Right ventricle myocardium inferior (tissue), 1 donor: ENCODE measurements at regions not wholly inside any gene's neighbourhood (a gene's known extent, or its start where the extent isn't known, plus 50 kb on each side); places are given as distances from the start of the nearest gene placed in this dataset.
A peak's percentile ranks its signal among the peaks of the same experiment; 100 is the strongest.
"Not testable (repeated sequence)": the region's sequence is repeated elsewhere in the genome, so short reads cannot be mapped to it uniquely, and the experiment has no call there.

Experiments used
- ATAC-seq: fragments of 200-7000 bp; cut with Tn5 transposase; one replicate; pipeline ENCODE4 v1.9.1; 2020; ENCODE audit warnings: mild to moderate bottlenecking, moderate library complexity
- DNase-seq: peaks from one replicate; pipeline ENCODE4 v3.0.0; 2021; ENCODE audit errors: missing footprints
- intact Hi-C: fragments of 100-400 bp; cut with DNase I; formaldehyde crosslinking; loops from one replicate; pipeline ENCODE4 v1.11.0; 2022
- donor health status: DM: no; HTN: yes; CAD: no; lungs with severe emphysema.

DNA sequence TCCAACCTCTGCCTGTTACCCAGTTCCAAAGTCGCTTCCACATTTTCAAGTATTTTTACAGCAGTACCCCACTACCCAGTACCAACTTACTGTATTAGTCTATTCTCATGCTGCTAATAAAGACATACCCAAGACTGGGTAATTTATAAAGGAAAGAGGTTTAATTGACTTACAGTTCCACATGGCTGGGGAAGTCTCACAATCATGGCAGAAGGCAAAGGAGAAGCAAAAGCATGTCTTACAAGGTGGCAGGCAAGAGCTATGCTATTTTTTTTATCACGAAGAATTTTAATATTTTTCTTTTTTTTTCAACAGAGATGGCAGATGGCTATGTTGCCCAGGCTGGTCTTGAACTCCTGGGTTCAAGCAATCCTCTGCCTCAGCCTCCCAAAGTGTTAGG, 171.3 kb downstream of the MAIP1 start:
- intact Hi-C loops, ATAC-seq, DNase-seq: not testable (repeated sequence)

DNA sequence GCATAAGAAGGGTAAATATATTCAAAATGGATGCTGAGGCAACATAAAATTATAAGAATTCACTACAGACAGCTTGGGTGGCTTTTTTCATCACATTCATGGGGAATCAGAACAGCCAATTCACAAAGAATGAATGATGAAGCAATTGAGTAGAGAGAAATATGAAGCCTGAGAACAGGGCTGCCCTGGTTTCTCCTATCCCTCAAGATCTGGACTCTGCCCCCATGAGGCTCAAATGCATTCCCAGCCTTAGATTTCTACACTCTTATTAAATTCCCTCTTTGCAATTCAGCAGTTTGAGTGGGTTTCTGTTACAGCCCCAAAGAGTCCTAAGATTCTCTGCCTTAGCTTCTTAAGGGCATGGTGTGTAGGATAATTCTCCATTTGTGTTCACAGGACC, 172.5 kb downstream of the MAIP1 start:
- ATAC-seq (no peak), DNase-seq (no peak)
- intact Hi-C loops = no loop called here

DNA sequence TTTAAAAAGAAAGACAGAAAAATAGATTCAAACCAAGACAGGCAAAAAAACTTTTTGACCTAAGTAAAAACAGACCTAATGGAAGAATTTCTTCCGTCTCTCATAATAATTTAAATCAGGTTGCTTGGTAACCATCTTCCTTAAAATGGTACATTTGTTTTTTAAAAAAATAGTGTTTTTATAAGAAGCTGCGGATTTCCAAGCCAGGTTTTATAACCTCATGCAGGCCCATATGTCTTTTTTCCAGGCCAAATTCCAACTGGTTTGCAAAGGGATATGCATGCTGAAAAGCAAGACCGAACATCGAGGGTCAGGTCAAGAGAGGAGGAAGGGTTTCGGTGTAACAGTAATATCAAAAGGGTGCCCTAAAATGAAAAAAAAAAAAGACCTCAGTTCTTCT, 172.9 kb downstream of the MAIP1 start:
- intact Hi-C loops = no loop called here
- DNase-seq = no peak
- ATAC-seq = no peak

DNA sequence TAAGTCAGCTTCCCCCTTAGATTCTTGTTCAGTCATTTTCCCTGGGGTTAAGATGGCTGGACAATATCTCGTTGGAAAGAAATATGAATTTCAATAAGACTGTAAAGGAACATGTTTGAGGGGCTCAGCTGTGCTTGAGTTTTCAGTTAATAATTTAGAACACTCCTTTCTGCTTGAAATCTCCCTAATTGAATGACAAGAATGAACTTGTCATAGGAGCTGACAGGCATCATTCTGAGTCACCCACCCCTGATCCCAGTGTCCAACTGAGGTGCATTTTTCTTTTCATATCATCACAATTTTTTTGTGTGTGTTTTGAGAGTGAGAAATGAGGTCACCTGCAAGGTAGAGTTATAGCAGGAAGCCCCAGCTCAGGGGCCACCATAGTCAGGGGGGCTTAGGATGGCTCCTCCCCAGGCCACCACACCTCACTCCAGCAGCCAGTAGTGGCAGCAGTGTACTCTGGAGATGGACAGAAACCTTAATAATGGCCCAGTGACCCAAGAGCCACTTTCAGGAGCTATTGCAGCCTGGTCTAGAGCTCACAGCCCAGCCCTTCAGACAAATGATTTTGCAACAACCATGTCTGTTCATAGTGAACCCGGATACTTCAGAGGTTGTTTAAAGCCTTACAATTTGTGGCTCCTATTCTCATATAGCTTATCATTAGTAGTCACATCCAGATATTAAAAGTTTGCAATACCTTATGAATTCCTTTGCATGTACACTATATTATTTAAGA, 174.5 kb downstream of the MAIP1 start:
- ATAC-seq (no peak), DNase-seq (no peak)
- intact Hi-C loops = no loop called here

DNA sequence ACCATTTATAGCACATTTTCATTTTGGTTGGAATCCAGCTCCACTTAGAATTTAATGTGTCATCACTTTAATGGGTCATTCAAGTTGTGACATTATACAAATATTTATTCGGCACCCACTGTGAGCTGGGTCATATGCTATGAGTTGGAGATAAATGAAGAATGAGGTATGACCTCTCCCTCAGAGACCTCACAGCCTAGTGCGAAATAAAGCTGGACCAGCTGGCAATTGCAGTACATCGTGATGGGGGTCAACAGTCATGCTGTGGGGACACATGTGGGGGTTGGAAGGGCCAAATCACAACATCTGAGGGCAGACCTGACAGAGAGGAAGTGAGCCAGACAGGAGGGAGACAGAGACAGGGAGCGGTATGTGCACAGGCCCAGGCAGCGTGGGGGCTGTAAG, 175.4 kb downstream of the MAIP1 start:
- DNase-seq (no peak), ATAC-seq (no peak)
- intact Hi-C loops = no loop called here

DNA sequence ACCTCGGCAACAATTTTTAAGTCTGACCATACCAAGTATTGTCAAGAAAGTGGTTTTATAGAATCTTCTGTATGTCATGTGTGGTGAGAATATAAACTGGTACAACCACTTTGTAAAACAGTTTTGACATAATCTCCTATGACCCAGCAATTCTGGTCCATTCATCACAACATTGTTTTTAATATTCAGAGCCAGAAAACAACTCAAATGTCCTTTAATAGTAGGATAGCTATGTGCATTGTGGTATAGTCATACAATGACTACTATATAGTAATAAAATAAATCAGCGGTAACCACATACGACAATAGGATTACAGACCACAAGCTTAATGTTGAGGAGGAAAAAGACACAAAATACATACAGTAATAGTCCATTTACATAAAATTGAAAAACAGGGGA, 175.2 kb upstream of the SPATS2L start:
- ATAC-seq = no peak
- DNase-seq = no peak
- intact Hi-C loops = no loop called here

DNA sequence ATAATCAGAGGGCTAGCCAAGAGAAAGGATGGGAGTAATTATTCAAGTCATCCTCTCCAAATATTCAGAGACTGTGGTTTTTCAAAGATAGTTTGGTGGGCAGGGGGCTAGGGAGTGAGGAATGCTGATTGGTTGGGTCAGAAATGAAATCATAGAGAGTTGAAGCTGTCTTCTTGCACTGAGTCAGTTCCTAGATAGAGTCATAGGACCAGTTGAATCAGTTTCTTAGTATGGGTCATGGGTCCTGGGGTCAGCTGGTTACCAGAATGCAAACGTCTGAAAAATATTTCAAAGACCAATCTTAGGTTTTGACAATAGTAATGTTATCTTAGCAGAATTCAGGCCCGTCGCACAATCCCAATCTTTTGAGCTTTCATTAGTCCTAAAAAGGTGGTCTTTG, 171.4 kb upstream of the SPATS2L start:
- intact Hi-C loops = no loop called here
- DNase-seq (no peak), ATAC-seq (no peak)

DNA sequence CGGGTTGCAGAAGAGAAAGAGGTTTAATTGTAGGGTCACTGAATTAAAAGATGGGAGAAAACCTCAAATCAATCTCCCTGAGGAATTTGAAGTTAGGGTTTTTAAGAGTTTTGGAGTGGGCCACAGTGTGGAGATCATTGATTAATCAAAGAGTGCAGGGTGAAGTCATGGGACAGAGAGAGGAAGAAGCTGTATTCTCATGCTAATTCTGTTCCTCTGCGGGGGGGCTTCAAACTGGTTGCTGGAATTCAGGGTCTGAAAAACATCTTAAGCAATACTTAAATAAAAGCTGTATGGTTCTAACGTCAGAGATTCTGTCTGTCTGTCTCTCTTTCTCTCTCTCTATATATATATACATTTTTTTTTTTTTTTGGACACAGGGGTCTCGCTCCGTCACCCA, 169.8 kb upstream of the SPATS2L start:
- no peak for ATAC-seq
- DNase-seq = no peak
- intact Hi-C loops = no loop called here

DNA sequence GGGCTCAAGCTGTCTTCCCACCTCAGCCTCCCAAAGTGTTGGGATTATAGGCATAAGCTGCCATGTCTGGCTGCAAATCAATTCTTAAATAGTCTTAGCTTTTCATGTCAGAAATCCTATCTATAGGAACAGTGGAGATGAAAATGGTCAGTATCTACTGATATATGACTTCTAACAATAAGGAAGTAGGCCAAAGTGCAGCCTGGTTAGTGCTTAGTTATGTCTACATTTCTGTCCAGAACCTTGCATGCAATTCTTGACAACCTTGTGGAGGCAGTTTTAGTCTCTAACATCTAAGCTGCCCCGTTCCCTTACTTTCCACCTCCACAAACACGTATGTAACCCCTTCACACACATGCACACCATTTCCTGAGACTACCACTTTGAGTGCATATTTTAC, 169.2 kb upstream of the SPATS2L start:
- DNase-seq (no peak), ATAC-seq (no peak)
- intact Hi-C loops = no loop called here

DNA sequence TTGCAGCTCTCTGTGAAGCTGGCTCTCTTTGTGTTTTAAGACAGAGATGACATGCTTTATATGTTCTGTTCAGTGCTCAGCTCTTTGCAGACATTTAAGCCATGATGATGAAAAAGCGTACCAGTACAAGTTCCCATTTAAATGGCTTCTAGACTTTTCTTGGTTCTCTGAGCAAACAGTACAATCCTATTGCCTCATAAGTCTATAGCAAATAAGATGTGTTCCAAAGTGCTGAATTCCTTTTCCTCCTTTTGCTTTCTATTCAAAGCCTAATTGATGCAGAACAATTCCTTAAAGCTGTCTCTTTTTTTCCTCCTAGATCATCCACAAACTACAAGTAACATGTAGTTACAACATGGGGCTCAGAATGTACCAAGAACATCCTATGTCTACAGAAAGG, 168.8 kb upstream of the SPATS2L start:
- ATAC-seq (no peak), DNase-seq (no peak)
- intact Hi-C loops = no loop called here

DNA sequence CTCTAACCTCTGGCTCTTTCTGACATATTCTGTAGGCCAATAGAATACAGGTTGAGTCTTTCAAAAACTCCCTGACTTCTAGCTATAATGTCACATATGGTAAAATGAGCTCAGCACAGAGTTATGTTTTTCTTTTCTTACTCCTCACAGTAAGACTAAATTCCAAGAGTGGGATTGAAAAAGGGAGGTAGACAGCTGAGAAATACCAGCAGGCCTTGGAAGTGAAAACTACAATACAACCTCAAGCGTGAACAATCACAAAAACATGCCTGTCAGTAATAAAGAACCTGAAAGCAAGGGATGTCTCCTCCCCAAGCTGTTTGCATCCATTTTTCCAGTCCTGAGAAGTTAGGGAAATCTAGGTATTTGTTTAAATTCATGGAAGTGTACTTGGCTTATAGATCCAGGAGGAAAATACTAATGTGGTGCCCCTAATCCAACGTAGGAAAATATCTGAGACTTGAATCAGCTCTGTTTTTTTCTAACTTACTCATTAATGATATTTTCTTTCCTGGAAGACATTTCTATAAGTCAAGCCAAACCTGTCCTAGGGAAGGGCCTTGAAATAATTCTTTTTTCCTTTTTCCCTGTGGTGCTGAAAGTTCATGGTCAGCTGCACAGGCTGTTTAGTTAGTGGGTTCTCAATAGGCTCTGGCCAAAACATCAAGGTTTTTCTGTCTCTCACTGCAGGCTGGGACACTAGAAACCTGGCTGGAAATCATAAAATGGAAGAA, 167.9 kb upstream of the SPATS2L start:
- intact Hi-C loops = no loop called here
- DNase-seq = no peak
- ATAC-seq = no peak

DNA sequence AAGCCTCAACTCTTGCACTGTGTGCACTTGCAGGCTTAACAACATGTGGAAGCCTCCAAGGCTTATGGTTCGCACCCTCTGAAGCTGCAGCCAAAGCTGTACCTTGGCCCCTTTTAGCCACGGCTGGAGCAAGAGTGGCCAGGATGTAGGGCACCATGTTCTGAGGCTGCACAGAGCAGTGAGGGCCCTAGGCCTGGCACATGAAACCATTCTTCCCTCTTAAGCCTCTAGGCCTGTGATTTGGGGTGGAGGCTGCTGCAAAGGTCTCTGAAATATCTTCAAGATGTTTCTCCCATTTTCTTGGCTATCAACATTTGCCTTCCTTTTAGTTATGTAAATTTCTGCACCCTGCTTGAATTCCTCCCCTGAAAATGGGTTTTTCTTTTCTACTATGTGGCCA, 161.9 kb upstream of the SPATS2L start:
- no peak for DNase-seq
- ATAC-seq = no peak
- intact Hi-C loops = no loop called here

DNA sequence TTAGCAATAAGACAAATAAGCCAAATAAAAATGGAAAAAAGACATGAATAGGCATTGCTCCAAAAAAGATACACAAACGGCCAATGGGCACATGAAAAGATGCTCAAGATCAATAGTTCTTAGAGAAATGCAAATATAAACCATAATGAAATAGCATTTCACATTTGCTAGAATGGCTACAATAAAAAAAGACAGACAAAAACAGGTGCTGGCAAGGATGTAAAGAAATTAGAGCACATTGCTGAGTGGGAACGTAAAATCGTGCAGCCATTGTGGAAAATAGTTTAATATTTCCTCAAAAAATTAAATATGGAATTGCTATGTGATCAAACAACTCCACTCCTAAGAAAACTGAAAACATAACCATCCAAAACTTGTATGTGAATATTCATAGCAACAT, 160.0 kb upstream of the SPATS2L start:
- intact Hi-C loops = no loop called here
- no peak for ATAC-seq
- DNase-seq = no peak

DNA sequence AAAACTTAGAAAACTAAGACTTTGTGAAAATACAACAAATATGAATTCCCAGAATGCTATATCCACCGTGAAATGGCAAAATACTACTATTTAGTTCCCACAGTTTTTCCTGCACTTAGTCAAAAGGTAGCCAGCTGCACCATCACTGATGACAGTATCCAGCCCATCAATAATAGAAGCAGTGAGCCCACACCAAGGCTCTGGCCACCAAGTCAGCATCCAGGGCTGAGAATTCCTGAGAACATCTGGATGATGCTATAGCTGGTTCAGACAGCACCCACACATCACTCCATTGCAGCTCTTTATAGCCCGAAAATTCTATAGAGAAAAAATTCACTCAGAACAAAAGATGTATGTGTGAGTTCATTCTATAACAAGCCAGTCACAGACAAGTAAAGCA, 159.1 kb upstream of the SPATS2L start:
- ATAC-seq (no peak), DNase-seq (no peak)
- intact Hi-C loops = no loop called here

DNA sequence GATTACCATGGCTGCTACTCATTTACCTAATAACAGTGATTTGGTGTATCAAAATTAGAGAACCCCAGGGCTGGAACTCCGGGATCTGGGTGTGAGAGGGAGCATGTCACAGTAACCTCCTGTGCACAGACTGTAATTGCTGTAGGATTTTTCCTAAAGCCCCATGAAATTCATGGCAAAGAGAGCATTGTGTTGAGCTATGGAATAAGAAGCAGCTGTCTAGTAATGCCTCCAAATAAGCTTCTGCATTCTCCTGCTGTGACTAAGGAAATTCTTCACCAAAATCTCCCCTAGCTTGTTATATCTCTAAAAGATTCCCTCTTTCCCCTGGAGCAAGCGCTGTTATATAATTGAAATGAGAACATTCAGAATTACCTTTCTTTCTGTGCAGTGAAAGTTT, 158.1 kb upstream of the SPATS2L start:
- intact Hi-C loops = no loop called here
- ATAC-seq (no peak), DNase-seq (no peak)

DNA sequence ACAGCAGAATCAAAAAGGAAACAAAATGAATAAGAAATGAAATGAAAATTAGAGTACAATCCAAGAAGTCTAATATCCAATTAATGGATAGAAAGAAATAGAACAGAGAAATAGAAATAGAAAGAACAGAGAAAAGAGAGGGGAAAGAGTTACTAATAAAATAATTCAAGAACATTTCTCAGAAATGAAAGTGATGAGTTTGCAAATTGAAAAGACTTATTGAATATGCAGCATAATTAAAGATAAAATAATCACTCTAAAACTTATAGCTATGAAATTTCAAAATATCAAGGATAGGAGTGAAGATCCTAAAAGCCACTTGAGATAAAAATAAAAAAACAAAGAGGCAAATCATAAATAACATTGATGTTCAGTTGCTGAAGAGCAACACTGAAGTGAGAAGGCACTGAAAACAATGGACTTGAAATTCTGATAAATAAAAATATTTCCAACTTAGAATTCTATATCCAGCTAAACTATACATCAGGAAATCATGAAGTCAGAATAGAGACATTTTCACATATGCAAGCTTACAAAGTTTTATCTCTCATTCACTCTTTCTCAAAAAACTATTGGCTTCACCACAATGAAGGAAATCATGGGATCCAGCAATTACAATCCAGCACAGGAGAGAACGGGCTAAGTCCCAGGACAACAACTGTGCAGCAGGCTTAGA, 155.9 kb upstream of the SPATS2L start:
- ATAC-seq (no peak), DNase-seq (no peak)
- intact Hi-C loops = no loop called here

DNA sequence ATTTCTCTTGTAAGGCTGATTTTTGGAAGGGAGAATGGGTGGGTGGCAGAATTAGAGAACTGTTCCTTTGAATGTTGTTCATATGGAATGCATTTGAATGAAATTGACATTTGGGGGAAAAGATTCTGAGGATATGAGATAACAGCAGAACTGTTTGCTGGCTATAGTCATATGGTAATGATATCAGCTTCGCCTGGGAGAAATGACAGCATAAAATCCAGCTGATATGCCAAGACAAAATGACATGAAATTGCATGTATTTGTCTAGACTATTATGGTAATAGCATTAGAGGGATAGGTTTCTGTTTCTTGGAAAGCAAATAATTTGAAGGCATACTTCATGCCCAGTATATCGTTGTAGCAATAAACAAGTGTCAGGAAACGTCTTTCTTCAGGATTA, 150.8 kb upstream of the SPATS2L start:
- DNase-seq (no peak), ATAC-seq (no peak)
- intact Hi-C loops = loop anchor here (5.0 kb wide), 1 partner anchor 168 kb away; no protein-coding TSS in a partner anchor

DNA sequence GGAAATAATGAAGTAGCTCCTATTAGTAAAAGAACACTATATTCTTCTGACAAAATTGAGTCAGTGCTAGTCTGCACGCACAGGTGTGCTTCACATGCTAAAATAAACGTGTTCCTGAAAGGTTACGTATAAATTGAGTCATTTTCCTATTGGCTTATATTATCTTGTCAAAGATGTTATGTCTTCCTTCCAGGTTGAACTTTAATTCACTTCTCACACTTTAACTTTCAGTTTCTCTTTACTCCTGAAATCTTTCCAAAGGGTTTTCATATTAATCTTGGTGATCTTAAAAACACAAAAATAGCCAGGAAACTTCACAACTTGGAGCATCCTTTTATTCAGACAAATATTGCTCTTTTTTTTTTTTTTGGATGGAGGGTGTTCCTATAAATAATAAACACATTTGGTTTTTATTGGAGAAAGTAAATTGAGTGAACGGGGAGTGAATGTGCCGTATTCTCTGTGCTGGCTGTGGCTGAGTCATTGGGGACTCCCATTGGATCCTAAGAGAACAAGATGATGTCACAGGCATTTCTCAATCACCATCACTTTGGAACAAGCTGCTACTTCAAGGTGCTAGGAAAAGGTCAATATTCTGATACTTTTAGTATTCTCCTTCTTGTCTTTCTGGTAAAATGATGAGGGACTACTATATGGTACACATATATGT, 150.2 kb upstream of the SPATS2L start:
- ATAC-seq (peak; percentile 86), DNase-seq (no peak)
- intact Hi-C loops = loop anchor here (5.0 kb wide), 1 partner anchor 169 kb away; no protein-coding TSS in a partner anchor

DNA sequence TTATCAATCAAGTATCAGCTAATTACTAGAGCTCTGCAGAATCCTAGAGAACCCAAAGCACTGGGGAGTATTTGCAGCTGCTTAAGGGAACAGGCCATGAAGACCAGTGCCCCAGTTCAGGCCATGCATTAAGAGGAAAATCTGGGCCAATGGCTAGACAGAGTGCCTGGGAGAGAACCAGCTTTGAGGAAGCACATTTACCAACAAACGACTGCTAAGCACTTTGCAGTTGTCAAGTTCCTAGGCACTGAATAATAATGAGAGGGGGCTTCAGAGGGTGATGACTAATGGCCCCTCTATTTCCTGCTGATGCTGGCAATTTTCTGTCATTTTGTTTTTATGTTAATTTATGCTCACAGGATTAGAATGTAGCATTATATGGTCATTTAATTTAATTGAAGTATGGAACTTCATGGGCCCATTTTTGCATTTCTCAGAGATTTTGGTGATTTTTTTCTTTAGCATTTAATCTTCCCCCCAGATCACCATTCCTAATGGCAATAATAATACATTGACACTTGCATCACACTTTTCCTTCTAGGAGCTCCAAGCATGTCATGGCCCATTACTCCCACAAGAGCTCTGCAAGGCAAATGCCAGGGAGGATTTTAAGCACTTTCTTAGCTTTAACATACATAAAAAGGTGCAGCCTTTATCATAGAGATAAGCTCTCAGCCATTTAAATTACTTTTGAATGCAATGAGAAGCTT, 147.7 kb upstream of the SPATS2L start:
- no peak for ATAC-seq
- intact Hi-C loops = loop anchor here (5.0 kb wide), 1 partner anchor 172 kb away; no protein-coding TSS in a partner anchor
- DNase-seq = no peak
